ENCODE measurements at regions not wholly inside any gene's neighbourhood (a gene's known extent, or its start where the extent isn't known, plus 50 kb on each side); places are given as distances from the start of the nearest gene placed in this dataset.

DNA sequence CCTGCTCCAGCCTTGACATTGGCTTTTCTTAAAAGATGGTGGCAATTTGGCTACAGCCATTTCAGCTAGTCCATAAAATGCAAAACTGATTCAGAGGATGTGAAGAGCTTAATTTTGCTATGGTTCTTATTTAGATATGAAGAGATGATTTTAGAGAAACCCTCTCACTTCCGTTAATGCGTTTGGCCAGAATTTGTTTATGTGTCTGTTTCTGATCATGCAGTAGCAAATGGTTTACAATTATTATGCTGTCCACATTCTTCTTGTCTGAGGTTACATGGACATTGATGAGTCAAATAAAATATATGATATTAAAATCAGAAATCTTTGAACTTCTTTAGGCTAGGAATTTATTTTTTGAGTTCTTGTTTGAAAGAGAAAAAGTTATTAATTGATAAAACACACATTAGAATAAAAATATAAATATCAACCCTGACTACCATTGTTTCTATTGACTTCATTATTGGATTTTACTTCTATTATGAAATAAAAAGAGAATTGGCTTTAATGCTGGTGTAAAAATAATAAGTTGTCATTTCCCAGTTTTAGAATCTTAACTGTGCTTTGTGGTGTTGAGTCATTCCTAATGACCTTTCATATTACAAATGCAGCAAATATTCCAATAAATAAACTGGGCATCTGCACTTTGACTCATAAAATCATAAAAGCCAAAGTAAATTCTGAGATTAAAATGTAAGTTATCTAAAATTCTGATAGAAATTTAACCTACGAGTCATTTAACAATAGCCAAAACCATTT is 1286.0 kb upstream of the GJE1 start:
- TF ChIP-seq POLR2A (IDR thresholded peaks at IDR 0.05) (no peak), POLR2AphosphoS5 (IDR thresholded peaks at IDR 0.05) (peak; percentile 74), EP300 (IDR thresholded peaks at IDR 0.05) (no peak)
- TF ChIP-seq, protein P1, sequence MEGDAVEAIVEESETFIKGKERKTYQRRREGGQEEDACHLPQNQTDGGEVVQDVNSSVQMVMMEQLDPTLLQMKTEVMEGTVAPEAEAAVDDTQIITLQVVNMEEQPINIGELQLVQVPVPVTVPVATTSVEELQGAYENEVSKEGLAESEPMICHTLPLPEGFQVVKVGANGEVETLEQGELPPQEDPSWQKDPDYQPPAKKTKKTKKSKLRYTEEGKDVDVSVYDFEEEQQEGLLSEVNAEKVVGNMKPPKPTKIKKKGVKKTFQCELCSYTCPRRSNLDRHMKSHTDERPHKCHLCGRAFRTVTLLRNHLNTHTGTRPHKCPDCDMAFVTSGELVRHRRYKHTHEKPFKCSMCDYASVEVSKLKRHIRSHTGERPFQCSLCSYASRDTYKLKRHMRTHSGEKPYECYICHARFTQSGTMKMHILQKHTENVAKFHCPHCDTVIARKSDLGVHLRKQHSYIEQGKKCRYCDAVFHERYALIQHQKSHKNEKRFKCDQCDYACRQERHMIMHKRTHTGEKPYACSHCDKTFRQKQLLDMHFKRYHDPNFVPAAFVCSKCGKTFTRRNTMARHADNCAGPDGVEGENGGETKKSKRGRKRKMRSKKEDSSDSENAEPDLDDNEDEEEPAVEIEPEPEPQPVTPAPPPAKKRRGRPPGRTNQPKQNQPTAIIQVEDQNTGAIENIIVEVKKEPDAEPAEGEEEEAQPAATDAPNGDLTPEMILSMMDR (IDR thresholded peaks at IDR 0.05) = no peak
